NCI-H1417 treated with DMSO at 0.1 percent for 48 hours (cell line): ENCODE measurements at regions not wholly inside any gene's neighbourhood (a gene's known extent, or its start where the extent isn't known, plus 50 kb on each side); places are given as distances from the start of the nearest gene placed in this dataset.
"Not testable (repeated sequence)": the region's sequence is repeated elsewhere in the genome, so short reads cannot be mapped to it uniquely, and the experiment has no call there.

Experiments
- DNase-seq: peaks from one replicate; lab custom pipeline; 2025; lab: John Stamatoyannopoulos, UW

DNA sequence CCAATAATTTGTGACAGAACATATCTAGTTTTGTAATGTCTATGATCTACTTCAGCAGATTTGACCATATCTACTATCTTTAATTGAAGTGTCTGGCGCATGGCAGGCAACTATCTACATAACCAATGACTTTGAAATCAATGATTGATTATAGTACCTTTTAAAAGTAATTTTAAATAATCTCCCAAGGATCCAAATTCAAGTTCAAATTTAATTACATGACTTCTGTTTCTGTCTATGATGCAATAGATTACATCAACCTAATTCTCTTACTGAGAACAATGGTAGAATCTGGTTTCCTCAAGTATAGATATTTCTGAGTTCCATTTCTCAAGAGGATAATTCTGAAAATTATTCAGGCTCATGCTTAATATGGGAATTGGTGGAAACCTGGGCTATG, 177.4 kb upstream of the IL15 start:
- no peak for DNase-seq

- no peak for DNase-seq
Measured at GRCh38 chr4:141462361-141462760, 174.0 kb upstream of the IL15 start.

DNA sequence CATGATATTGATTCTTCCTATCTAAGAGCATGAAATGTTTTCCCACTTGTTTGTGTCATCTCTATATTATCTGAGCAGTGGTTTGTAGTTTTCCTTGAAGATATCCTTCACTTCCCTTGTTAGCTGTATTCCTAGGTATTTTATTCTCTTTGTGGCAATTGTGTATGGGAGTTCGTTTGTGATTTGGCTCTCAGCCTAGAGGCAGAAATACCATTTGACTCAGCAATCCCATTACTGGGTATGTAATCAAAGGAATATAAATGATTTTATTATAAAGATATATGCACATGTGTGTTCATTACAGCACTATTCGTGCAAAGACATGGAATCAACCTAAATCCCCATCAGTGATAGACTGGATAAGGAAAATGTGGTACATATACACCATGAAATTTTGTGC, 172.7 kb upstream of the IL15 start:
- DNase-seq = no peak

- DNase-seq = no peak
Measured at GRCh38 chr4:141464366-141464765, 172.0 kb upstream of the IL15 start.

GRCh38 chr4:141465171-141465570, 171.2 kb upstream of the IL15 start:
- no peak for DNase-seq

DNA sequence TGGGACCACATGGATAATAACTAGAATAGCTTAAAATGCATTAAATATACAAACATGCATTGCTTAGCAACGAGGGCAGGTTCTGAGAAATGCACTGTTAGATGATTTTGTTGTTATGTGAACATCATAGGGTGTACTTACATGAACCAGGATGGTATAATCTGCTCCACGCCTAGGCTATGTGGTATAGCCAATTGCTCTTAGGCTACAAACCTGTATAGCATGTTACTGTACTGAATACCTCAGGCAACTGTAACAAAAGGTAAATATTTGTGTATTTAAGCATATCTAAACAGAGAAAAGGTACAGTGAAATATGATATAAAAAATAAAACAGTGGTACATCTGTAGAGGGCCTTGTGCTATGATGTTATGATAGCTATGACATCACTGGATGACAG, 169.2 kb upstream of the IL15 start:
- no peak for DNase-seq

DNA sequence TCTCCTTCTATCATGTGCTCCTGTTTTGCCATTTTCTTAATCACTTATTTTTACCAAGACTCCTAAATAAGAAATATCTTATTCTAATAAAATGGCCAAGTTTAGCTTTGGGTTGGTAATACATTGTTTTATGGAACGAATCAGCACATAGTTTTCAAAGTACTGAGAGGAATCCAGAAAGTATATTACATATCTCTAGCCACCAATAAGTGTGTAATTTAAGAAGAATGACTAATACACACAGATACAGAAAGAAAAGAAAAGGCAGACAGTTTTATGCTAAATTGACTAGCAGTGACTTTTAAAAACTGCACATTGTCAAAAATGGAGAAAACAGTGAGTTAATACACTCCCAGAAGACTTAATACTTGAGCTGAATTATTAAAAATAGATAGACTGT, 167.0 kb upstream of the IL15 start:
- DNase-seq = no peak

DNA sequence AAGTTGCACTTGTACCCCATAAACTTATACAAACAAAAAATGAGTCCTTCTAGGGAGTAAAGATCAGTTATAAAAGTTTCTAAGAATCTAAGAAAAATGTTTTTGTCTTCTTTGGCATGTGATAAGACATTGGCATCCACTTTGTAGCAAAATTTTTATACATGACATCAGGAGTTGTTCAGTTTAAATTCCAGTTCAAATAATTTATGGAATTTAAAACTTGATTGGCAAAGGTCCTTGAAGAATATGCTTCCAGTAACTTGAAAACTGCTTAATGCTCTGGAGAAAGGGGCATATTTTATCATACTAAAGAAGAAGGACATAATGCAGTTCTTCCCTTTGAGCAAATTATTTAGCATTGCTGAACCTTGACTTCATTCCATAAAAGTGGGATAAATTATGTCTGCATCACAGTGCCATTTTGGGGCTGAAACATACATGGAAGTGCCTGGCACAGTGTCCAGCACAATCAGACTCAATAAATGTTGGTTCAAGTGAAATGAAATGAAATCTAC, 163.3 kb upstream of the IL15 start:
- no peak for DNase-seq

DNA sequence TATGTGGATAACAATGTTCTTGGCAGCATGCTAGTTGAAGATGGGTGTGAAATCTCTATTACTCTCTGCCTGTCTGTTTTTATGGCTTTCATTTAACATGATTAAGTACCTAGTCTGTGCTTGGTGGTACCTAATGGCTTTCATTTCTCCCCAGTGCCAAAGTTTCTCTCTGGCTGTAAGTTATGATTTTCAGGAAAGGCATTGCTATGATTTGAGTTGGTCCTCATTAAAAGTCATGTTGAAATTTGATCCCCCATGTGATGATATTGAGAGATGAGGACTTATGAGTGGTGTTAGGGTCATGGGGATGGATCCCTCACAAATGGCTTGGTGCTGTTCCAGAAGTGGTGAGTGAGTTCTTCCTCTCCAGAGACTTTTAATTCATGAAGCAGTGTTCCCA, 162.4 kb upstream of the IL15 start:
- no peak for DNase-seq

DNA sequence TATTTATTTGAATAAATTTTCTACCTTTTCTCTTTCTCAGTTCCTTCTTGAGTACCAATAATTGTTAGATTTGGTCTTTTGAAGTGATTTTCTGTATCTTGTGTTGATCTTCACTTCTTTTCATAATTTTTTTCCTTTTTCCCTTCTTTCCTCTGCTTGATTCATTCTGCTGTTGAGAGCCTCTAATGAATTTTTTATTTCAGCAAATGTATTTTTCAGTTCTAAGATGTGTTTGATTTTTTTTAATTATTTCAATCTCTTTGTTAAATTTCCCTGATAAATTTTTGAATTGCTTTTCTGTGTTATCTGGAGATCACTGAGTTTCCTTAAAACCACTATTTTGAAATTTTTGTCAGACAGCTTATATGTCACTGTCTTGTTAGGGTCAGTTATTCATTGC, 155.4 kb upstream of the IL15 start:
- DNase-seq = no peak

GRCh38 chr4:141484298-141484697, 152.1 kb upstream of the IL15 start:
- DNase-seq = not testable (repeated sequence)

DNA sequence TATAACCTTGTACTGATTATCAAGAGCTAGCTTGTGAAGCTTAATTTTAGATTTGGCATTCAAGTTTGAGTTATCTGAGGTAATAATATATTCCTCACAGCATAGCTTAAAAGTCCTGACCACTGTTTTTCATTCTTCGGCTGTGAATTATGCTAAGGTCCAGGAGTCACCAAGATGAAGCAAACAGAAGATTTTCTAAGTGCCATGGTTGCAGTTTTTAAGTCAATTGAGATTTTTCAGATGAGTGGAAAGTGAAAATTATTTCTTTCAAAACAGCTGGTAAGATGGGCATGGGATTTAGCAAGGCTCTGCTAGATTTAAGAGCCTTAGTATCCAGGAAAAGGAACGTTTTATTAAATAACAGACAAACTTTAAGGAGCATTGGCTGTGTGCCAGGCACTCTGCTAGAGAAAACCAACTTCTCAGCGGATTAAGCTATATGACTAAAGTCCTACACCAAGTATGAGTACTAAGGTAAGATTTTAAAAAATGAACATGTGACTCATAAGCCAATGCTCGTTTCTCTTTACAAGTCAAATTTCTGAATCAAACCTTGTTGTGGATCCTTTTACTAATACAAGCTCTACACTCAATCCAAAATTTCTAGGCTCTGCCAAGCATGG, 149.9 kb upstream of the IL15 start:
- no peak for DNase-seq

DNA sequence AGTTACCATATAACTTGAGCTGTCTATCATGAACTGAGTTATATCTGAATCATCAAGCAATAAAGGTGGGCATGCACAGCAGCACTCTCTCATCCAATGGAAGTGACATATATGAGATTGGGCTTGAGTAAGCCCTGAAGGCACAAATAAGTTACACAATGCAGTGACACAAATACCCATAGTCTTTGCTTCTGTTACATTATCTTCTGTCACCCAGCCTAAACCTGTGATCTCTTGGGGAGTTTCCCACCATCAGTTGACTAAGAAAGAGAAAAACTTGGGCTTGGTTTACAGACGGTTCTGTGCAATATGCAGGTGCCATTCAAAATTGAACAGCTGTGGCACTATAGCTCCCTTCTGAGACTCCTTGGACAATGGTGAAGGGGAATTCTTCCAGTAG, 138.8 kb upstream of the IL15 start:
- no peak for DNase-seq

GRCh38 chr4:141499261-141499853, 137.0 kb upstream of the IL15 start:
- no peak for DNase-seq

GRCh38 chr4:141501395-141501794, 135.0 kb upstream of the IL15 start:
- DNase-seq = no peak

DNA sequence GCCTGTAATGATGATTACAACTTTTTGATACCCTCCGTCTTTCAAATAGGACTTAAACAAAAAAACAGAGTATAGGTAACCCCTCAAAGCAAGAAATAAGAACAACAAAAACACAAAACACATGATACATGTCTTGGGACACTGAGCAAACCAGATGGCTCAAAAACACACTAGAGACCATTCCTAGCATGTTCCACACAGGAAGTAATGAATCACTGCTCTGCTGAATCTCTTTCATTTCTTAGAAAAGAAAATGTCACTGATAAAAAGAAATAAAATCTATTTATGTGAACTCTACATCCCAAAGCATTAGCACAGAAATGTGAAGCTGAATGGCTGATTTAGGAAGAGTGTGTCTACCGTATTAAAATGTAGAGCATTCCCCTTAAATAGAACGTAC, 134.5 kb upstream of the IL15 start:
- no peak for DNase-seq

- DNase-seq = no peak
Measured at GRCh38 chr4:141502755-141503154, 133.6 kb upstream of the IL15 start.

- no peak for DNase-seq
Measured at GRCh38 chr4:141503260-141503659, 133.1 kb upstream of the IL15 start.

DNA sequence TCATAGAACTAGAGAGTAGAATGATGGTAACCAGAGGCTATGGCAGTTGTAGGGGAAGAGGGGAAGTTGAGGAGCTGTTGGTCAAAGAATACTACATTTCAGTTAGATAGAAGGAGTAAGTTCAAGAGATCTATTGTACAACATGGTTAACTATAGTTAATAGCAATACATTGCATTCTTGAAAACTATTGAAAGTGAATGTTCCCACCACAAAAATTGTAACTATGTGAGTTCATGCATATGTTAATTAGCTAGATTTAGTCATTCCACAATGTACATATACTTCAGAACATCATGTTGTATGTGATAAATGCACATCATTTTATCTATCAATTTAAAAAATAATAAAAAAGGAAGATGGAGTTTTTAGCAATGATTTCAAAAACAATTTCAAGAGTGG, 125.3 kb upstream of the IL15 start:
- no peak for DNase-seq

DNA sequence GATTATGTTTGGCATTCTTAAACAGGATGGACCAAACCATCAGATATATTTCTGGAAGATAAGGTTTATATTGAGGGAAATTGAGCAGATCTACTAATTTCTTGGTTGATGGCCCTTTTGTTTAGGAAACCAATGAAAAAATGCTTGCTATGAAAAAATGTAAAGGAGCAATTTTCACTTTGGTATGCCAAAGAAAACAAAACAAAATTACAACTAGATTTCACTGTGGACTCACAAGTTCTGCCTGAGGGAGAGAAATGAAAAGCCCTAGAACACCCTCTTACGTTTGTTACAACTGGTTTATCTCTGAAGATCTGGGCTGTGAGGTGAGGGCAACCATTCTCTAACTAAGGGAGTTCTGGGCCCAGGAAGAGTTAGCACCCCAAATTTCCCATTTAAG, 122.5 kb upstream of the IL15 start:
- DNase-seq = no peak

- no peak for DNase-seq
Measured at GRCh38 chr4:141518222-141518621, 118.2 kb upstream of the IL15 start.

- no peak for DNase-seq
Measured at GRCh38 chr4:141524116-141524515, 112.3 kb upstream of the IL15 start.

GRCh38 chr4:141524841-141525240, 111.5 kb upstream of the IL15 start:
- no peak for DNase-seq

DNA sequence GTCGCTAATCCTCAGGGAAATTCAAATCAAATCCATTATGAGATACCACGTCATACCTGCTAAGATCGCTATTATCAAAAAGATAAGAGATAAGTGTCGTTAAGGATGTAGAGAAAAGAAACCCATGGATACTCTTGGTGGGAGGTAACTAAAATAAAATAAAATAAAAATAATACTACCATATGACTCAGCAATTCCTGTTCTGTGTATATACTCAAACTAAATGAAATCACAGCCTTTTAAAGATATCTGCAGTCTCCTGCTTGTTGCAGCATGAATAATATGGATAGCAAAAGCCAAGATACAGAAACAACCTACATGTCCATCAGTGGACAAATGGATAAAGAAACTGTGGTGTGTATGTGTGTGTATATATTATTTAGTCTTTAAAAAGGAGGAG, 105.8 kb upstream of the IL15 start:
- no peak for DNase-seq
